GM21381 (cell line): ENCODE measurements at regions not wholly inside any gene's neighbourhood (a gene's known extent, or its start where the extent isn't known, plus 50 kb on each side); places are given as distances from the start of the nearest gene placed in this dataset.

Source experiments
- ATAC-seq: cut with Tn5 transposase; IDR thresholded peaks from one replicate; pipeline ENCODE4 v1.9.1; 2021; ENCODE audit warnings: mild to moderate bottlenecking, moderate library complexity; ENCODE audit not compliant: unreplicated experiment

DNA sequence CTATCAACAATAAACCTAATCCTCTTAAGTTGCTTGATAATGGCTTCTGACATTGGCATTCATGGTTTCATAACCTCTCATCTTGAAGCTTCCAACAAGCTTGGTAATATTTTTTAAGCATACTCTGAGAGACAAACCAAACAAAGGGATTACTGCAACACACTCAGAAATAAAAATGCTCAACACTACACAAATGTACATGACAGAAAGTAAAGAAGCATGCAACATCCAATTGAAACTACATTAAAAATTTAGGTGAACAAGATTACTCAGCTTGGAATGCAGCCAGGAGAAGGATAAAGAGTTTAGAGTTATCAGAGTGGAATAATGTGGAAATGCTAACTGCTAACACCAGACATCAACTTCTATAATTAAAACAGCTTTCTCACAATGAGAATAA, 1136.6 kb upstream of the PABPC4L start:
- ATAC-seq: no peak

DNA sequence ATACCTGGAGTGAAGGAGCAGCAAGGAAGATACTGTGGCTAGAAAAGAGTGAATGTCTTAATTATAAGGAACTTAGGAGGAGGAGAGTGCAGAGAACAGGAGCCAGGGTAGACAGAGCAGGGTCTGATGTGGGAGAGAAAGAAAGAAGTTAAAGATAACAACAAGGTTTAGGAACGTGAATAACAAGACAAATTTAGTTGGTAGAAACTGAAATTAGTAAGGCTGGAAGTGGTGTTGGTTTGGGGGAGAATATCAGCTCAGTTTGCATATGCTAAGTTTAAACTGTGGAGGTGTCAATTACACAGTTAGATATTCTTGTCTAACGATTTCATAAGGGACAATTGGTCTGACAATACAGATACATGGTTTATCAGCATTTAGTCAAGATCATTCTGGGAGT, 1123.7 kb upstream of the PABPC4L start:
- no peak for ATAC-seq

DNA sequence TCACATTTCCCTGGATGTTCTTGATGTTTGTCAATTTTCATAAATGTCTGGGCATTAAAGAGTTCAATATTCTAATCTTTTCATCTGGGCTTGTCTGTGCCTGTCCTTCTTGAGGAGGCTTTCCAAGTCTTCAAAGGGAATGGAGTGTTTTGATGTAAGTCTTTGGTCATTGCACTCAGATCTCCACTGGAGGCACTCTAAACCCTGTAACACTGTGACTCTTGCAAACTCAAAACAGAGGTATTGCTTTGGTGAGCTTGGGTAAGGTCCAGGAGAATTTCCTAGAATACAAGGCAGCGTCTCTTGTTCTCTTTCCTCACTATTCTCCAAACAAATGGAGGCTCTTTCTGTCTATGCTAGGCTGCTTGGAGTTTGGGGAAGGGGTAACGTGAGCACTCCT, 1118.1 kb upstream of the PABPC4L start:
- ATAC-seq: no peak

DNA sequence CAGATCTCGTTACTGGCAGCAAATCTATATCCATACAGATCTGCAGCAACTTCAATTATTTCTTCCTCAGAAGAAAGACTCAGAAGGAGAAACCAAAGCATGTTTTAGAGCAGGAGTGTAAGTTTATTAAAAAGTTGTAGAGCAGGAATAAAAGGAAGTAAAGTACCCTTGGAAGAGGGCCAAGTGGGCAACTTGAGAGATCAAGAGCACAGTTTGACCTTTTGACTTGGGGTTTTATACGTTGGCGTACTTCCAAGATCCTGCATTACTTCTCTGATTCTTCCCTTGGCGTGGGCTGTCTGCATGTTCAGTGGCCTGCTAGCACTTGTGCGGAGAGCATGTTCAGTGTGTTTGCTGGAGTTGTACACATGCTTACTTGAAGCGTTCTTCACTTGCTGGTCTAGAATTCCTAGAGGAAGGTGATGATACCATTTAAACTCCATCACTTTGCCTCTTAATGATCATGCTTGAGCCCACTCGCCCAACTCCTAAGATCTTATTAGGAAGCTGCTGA, 1114.7 kb upstream of the PABPC4L start:
- ATAC-seq: no peak

DNA sequence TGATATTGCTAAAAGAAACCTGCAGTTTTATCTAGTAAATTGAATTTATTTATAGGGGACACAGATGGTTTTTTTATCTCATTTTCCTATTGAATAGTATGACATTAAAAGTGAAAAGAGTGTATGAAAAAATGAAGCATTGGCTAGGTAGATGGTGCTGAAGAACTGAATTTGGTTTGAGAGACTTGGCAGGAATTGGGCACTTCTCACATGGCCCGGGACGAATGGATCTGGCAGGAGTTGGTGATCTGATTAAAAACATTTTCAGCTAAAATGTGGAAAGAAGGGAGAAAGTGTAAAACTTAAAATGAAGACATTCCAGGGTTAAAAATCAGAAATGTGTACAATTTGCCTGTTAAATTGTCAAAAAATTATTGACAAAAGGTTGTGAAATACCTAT, 1088.5 kb upstream of the PABPC4L start:
- no peak for ATAC-seq

DNA sequence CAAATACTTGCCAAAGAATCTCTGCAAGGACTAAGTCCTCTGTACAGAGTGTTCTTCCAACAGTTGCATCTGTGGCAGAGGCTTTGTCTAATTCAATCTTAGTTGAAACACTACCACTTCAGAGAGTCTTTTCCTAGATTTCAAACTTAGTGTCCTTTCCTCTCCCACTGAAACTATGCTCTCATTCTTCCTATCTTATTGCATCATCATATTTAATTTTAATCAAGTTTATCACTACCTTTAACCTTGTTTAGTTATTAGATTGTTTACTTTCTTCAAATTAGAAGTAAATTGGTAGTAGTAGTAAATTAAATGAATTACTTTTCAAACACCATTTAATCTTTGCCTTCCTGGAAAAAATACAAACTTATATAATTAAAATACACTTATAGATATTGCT, 1082.3 kb upstream of the PABPC4L start:
- no peak for ATAC-seq

DNA sequence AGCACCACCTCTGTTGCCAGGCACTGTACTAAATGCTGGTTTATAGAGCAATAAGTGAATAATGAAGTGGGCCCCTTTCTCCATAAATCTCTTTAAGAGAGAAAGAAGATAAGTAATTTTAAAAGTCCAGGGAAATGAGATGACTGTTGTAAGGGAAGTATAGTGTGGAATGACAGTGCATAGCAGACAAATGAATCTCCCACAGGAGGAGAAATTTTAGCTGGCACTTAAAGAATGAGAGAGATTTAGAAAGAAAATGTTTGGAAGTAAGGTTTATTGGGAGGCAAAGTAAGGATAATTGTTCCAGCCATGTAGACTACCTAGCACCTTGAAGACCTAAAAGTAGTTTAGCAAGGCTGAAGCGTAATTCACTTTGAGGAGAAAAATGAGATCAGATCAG, 1081.1 kb upstream of the PABPC4L start:
- ATAC-seq: no peak

DNA sequence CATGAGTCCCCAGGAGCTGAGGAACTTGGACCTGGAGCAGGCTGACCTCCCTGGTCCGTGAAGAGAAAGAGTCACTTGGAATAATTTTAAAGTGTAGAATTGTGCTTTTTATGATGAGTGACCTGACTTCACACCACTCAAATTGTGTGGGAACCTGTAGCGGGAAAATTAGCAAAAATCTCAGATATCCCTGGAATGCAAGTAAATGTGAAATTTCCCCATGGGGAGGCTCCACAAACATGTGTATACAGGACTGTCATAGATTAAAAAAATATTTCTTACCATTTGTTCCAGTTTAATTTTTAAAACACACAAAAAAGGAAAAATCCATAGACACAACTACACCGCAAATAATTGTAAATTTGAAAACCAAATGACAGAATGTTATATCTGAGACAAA, 1079.6 kb upstream of the PABPC4L start:
- no peak for ATAC-seq

DNA sequence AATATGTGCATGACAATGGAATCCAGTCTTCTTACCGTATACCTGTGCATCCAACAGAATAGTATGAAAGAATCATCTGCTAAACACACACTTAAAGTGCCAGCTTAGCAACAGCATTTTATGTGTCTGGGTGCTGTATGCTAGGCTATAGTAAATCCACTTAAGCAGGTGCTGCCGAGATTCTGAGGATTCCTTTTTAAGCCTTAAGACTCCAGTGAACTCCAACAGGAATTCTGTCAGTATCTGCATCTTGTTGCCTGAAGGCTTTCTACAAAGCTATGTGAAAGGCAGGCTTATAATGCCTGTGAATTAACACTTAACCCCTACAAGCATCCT, 1076.4 kb upstream of the PABPC4L start:
- no peak for ATAC-seq

DNA sequence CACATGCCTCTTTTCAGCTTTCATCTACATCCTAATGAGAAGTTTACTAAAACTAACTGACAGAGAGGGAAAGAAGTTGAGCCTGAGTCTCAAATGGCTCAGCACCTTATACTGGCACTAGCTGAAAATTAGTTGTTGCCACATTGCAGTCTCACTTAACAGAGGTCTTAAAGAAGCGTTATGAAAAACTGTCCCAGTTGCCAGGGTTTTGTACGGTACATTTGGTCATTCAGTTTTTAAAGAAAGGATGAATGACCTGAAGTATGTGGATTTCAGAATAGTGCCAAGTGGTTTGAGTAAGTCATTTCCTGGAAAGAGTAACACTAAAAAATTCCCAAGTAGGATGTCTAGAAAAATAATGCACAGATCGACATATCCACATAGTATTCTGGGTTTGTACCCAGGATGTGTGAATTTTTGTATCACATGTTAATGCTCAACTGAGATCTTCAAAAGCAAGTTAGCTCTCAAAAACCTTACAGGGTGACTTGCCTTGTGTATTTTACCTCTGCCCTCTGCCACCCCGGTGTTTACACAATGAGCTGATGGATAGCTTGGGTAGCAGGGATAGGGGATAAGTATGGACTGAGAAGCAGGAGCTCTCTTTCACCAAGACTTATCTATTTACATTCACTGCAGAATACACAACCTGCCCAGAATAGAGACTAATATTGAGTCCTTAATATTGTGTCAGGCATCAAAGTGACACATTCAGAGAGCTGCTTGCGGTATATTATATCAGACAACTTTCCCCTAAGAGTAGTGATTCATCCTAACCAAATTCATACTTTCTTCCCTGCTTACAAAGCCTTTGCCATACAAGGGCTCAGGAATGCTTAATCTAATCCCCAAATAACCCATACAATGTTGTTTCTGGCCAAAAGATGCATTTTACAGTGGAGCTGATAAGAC, 1075.7 kb upstream of the PABPC4L start:
- ATAC-seq: no peak

DNA sequence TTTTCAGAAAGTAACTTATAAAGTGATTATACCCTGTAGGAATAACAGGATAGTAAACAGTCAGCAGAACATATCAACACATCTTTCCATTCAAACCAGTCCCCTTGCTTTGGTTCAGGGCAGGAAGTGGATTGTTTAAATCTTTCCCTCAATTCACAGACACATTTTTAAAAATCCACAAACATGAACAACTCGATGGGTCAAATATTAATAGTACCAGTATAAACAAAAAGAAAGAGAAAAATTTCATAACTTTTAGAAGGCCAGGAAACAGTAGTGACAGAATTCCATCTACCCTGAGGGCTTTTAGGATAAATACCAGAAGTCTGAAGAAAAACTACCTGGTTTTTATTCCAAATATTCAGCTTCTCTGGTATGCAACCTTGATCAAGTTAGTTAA, 1072.8 kb upstream of the PABPC4L start:
- no peak for ATAC-seq

DNA sequence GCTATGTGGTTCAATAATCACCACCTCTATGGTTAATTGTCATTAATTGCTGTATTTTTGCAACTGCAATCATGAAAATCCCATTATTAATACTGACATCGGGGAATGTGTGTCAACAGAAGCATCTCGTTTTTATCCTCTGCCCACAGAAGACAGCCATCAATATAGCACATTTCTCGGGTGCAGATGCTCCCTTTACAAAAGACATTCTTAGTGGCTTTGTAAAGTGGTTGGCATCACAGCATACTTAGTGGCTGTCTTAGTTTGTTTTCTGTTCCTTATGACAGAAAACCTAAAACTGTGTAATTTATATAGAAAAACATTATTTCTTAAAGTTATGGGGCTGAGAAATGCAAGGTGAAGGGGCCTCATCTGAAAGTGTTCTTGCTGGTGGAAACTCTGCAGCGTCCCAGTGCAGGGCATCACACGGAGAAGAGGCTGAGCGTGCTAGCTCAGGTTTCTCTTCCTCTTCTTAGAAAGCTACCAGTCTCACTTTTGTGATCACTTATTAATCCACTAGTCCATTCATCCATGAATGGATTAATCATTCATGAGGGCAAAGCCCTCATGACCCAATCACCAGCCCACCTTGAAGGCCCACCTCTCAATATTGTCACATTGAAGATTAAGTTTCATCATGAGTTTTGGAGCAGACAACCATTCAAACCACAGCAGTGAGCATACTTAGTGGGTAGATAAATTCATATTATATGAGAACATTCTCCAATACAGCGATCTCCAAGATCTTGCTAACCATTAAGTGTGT, 1067.7 kb upstream of the PABPC4L start:
- ATAC-seq: no peak

DNA sequence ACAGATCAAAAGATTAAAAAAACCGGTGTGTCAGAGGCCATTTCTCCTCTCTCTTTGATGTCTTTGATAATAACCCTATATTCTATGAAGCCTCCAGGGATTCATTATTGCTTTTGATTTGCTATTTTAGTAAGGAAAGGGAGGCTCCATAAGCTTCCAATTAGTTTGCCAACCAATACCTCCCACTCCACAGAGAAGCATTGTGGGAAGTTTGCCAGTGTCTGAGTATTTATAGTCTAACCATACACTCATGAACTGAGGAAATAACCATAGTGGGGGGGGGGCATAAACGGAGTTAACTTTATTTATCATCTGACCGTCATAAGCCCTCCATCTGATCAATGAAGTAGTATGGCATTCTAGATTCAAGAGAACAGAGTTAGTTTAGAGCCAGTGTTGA, 1066.8 kb upstream of the PABPC4L start:
- ATAC-seq: no peak

DNA sequence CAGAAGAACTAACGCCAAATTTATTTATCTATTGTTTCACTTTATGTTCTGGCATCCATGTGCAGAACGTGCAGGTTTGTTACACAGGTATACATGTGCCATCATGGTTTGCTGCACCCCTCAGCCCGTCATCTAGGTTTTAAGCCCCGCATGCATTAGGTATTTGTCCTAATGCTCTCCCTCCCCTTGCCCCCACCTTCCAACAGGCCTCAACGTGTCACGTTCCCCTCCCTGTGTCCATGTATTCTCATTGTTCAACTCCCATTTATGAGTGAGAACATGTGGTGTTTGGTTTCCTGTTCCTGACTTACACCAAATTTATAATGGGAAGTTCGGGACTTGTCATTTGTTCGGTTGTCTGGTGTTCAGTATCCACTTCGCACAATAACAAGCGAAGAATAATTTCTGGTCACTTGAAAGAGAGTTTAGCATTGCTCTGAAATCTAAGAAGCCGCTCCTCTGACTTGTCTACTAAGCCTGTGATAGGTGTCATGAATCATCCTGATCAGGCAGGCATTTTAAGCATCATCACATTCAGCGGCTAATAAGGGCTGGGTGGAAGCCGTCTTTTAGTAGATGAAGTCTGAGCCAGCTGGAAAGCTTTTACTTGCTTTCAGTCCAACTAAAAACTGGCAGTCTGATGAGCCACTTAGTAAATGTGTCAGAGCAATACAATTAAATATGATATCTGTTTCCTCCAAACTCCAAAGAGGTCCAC, 1065.7 kb upstream of the PABPC4L start:
- ATAC-seq: no peak

DNA sequence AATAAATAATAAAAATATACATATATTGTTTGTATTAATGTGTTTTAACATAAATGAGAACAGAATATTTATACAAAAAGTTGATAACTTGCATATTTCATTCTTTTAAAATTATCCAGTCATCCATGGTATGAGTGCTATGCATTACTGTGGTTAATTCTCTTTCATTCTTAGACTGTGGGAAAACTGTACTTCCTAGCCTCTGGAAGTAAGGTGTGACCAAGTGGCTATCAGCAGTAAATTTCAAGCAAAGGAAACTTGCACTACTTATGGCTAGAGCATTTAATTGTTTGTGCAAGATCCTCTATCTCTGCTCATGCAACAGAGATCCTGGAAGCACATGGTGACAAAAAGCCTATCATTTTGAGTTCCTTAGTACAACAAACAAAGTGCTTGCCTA, 1054.5 kb upstream of the PABPC4L start:
- no peak for ATAC-seq

DNA sequence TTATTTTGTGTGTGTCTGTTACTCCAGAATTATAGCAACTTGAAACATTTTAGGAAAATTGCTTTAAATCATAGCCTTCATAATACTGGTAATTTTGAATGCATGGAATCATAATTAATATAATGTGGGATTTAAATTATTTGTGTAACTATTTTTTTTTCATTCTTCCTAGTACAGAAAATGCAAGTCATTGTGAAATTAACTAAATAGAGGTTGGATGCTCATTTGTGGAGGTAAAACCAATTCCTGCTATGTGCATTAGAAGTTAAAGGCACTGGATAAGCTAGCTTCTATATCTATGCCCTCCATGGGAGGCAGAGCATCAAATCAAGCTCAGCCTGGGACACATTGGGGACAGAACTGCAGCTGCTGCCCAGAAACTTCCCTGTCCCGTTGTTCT, 1048.5 kb upstream of the PABPC4L start:
- ATAC-seq: no peak

DNA sequence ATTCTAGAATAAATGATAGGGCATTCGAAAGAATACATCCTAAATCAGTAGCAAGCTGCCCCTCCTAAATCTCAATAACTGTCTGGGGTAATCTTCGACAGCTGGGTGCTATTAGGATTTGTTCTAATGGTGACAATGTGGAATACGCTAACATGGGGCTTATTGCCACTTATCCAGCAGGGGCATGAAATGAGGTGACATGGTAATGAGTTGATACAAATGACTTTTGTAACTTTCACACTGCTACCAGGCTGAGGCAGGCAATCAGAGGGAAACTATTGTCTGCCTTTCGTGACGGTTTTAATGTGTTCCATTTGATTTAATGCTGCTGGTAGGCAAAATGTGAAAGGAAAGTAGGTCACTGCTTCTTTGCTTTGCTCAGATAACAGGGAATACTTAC, 1047.4 kb upstream of the PABPC4L start:
- no peak for ATAC-seq

DNA sequence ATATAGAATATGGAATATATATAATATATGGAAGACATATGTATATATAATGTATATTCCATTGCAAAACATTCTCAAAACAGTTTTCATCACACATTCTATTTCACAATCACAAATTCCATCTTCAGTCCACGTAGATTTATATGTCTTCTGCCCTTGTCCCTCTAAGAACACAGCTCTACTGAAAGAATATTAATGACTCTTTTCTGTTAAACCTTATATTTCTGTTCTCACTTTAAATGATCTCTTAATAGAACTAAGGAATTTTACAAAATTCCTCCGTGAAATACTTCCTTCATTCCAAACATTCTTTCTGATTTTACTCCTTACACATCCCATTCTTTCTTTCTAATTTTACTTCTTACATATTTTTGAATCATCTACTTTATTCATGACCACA, 1043.1 kb upstream of the PABPC4L start:
- no peak for ATAC-seq

DNA sequence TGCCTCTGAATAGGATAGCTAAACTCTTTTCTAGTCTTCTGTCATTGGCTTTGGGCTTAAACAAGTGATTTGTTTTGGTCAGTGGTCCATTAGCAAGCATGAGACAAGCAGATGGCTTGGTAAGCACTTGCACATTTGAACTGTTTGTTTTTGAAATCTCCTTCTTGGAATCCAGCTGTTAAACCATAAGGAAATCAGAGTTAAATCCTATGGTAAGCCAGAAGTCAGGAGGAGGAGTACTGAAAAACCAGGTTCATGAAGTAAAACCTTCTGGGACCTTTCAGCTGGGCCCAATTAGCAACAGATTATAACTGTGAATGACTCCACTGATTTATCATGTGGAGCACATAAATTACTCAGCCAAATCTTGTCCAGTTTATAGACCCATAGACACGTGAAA, 1042.5 kb upstream of the PABPC4L start:
- ATAC-seq: no peak

DNA sequence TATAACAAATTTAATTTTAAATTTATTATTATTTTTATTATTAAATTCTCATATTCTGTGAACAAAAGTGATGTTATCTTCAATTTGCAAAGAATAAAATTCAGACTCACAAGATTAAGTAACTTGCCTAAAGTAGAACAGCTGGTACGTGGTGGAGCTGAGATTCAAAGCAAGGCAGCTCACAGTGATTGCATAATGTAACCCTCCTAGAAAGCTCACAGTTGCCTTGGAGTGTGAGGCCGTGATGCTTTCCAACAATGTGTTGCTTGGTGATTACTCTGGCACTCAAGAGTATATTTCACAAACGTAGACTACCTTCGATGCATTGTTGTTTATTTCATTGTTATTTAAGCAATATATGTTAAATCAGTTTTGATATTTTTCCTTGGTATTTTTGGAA, 1039.2 kb upstream of the PABPC4L start:
- ATAC-seq: no peak

DNA sequence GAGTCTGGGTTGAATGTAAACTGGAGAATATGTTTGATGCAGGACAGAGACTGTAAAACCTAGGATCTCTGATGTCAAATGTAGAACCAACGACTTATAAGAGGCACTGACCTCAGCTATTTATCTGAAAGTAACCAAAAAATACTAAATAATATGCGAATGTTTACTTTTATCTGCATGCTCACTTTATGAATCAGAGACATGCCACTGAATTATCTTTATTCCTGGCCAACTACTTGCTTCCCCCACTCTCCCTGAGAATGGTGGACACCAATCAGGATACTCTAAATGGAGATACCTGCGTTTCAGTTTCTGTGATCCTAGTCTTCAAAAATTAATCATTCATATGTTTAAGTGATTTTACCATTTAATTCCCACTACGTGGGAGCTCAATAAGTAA, 1038.4 kb upstream of the PABPC4L start:
- ATAC-seq: no peak

DNA sequence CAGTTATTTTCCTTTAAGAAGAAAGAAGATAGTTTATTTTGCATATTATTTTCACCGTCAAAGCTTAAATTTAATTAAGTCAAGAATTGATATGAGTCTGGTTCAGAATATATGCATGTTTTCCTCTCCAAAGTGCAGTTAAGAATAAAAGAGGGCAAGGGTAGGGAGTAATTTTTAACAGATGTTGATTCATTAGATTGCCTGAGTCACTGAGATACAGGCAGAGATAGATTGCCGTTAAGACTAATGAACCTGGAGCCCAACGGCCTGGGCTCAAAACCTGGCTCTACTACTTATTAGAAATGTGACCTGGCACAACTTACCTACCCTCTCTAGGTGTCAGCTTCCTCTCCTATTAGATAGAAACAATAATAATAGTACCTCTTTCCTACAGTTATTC, 1037.4 kb upstream of the PABPC4L start:
- ATAC-seq: no peak
